ENCODE measurements at regions not wholly inside any gene's neighbourhood (a gene's known extent, or its start where the extent isn't known, plus 50 kb on each side); places are given as distances from the start of the nearest gene placed in this dataset.

DNA sequence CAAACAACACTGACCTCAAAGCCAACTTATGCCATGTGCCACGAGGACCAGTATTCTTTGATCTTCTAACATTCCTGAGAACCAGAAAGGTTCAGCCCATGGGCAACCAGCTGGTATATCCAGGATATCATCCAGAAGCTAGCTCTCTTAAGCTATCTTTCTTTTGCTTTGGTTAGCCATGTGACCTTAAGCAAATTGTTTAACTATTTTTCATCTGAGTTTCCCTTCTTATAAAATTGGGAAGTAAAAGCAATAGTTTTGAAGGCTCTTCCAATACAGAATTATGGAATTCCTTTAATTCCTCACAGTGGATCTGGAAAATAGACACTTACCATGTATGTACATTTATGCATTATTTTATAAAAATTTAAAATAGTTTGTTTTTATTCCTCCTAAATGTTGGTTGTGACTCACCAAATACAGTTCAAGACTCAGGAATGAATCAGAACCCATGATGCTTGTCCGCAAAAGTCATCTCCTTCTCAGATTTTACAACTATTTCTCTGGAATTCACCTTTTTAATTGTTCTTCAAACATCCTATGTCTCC lies 435.7 kb downstream of the ZEB2 start:
- Mint-ChIP-seq H3K9me3 (ENCODE audit: insufficient read depth) (peaks cover 4% of the 10 kb centered on the region), H3K4me3 (no peak overlapping the region), H3K4me1 (no peaks in the 10 kb centered on the region), H3K27ac (no peak overlapping the region), H3K27me3 (no peaks in the 10 kb centered on the region)
- ChIA-PET CTCF (no interaction called here), POLR2A (no interaction called here)
- H3K4me2 ChIP-seq (replicated peaks; ENCODE audit: low read depth, low read length, poor library complexity, severe bottlenecking), result no peak overlapping the region
- H3K4me1 ChIP-seq (ENCODE audit: control insufficient read depth in 2 of 2, insufficient read depth in 2 of 2, low read length in 2 of 2), result no peaks in the 10 kb centered on the region
- ATAC-seq (ENCODE audit: low read depth), result no peak
- no peak overlapping the region for H3K27ac ChIP-seq (ENCODE audit: low read length in 2 of 2)
- no peak for DNase-seq
- no peak overlapping the region for H2AFZ ChIP-seq (ENCODE audit: insufficient read depth, low read depth, low read length, poor library complexity, severe bottlenecking)
- H3K36me3 ChIP-seq (replicated peaks in 1 of 2; ENCODE audit: control extremely low read depth in 1 of 2, control insufficient read depth in 1 of 2, extremely low read depth in 1 of 2, insufficient read depth in 2 of 2, low read length in 1 of 2), result no peaks in the 10 kb centered on the region
- no peak overlapping the region for H3K4me3 ChIP-seq (ENCODE audit: control extremely low read depth in 1 of 5, extremely low read depth in 1 of 5, insufficient read depth in 1 of 5, low read depth in 2 of 5, low read length in 4 of 5)
- 93% methylated on average over 2 of the region's 2 CpGs for WGBS (ENCODE audit: insufficient coverage)
- no peak overlapping the region for H3K9ac ChIP-seq (ENCODE audit: low read length)
- no peak for TF ChIP-seq EZH2 (IDR thresholded peaks at IDR 0.05; ENCODE audit: borderline replicate concordance, insufficient read depth, low read depth, low read length, poor library complexity, severe bottlenecking)
- TF ChIP-seq, protein P1, sequence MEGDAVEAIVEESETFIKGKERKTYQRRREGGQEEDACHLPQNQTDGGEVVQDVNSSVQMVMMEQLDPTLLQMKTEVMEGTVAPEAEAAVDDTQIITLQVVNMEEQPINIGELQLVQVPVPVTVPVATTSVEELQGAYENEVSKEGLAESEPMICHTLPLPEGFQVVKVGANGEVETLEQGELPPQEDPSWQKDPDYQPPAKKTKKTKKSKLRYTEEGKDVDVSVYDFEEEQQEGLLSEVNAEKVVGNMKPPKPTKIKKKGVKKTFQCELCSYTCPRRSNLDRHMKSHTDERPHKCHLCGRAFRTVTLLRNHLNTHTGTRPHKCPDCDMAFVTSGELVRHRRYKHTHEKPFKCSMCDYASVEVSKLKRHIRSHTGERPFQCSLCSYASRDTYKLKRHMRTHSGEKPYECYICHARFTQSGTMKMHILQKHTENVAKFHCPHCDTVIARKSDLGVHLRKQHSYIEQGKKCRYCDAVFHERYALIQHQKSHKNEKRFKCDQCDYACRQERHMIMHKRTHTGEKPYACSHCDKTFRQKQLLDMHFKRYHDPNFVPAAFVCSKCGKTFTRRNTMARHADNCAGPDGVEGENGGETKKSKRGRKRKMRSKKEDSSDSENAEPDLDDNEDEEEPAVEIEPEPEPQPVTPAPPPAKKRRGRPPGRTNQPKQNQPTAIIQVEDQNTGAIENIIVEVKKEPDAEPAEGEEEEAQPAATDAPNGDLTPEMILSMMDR (IDR thresholded peaks at IDR 0.05), result no peak
- H3K9me3 ChIP-seq (ENCODE audit: control extremely low read depth in 1 of 3, control insufficient read depth in 2 of 3, insufficient read depth in 1 of 3, low read length in 2 of 3), result no peaks in the 10 kb centered on the region
- intact Hi-C loops (cut with micrococcal nuclease), result no loop called here
- no peaks in the 10 kb centered on the region for H3K27me3 ChIP-seq (replicated peaks in 1 of 4; ENCODE audit: control extremely low read depth in 1 of 4, control insufficient read depth in 3 of 4, insufficient read depth in 4 of 4, low read length in 3 of 4)
- no peaks in the 10 kb centered on the region for H4K20me1 ChIP-seq (ENCODE audit: control insufficient read depth, insufficient read depth, low read length, poor library complexity, severe bottlenecking)
- no peaks in the 10 kb centered on the region for H3K79me2 ChIP-seq (ENCODE audit: control insufficient read depth, insufficient read depth, low read length)

DNA sequence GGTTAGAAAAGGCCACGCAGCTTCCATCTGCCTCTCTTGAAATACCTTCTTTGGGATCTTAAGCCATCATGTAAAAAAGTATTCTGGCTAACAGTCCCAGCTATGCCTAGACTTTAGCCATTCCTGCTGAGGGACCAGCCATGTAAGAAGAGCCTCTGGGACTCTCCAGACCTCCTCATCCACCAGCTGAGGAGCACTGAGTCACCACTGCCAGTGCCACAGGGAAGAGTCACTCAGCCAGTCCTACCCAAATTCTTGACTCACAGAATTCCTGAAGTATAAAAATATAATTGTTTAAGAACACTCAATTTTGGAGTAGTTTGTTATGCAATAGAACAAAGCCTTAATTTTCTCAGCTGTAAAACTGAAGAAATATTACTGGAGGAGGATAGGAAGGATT lies 436.7 kb downstream of the ZEB2 start:
- ChIA-PET POLR2A (no interaction called here), CTCF (interaction anchor here (0.6 kb wide), 1 partner anchor 421 kb away, joined by 3 read pairs; no protein-coding TSS in a partner anchor)
- H3K4me2 ChIP-seq (replicated peaks; ENCODE audit: low read depth, low read length, poor library complexity, severe bottlenecking), result no peak overlapping the region
- Mint-ChIP-seq H3K4me3 (no peak overlapping the region), H3K27me3 (no peaks in the 10 kb centered on the region), H3K4me1 (no peaks in the 10 kb centered on the region), H3K9me3 (ENCODE audit: insufficient read depth) (no peaks in the 10 kb centered on the region), H3K27ac (no peak overlapping the region)
- no peak overlapping the region for H3K27ac ChIP-seq (ENCODE audit: low read length in 2 of 2)
- H3K9me3 ChIP-seq (ENCODE audit: control extremely low read depth in 1 of 3, control insufficient read depth in 2 of 3, insufficient read depth in 1 of 3, low read length in 2 of 3), result no peaks in the 10 kb centered on the region
- H2AFZ ChIP-seq (ENCODE audit: insufficient read depth, low read depth, low read length, poor library complexity, severe bottlenecking), result no peak overlapping the region
- intact Hi-C loops (cut with micrococcal nuclease), result no loop called here
- no peak overlapping the region for H3K4me3 ChIP-seq (ENCODE audit: control extremely low read depth in 1 of 5, extremely low read depth in 1 of 5, insufficient read depth in 1 of 5, low read depth in 2 of 5, low read length in 4 of 5)
- H3K36me3 ChIP-seq (replicated peaks in 1 of 2; ENCODE audit: control extremely low read depth in 1 of 2, control insufficient read depth in 1 of 2, extremely low read depth in 1 of 2, insufficient read depth in 2 of 2, low read length in 1 of 2), result no peaks in the 10 kb centered on the region
- H3K9ac ChIP-seq (ENCODE audit: low read length), result no peak overlapping the region
- DNase-seq (no peak), ATAC-seq (ENCODE audit: low read depth) (no peak)
- H3K4me1 ChIP-seq (ENCODE audit: control insufficient read depth in 2 of 2, insufficient read depth in 2 of 2, low read length in 2 of 2), result no peaks in the 10 kb centered on the region
- no peaks in the 10 kb centered on the region for H3K79me2 ChIP-seq (ENCODE audit: control insufficient read depth, insufficient read depth, low read length)
- H4K20me1 ChIP-seq (ENCODE audit: control insufficient read depth, insufficient read depth, low read length, poor library complexity, severe bottlenecking), result no peaks in the 10 kb centered on the region
- no peaks in the 10 kb centered on the region for H3K27me3 ChIP-seq (replicated peaks in 1 of 4; ENCODE audit: control extremely low read depth in 1 of 4, control insufficient read depth in 3 of 4, insufficient read depth in 4 of 4, low read length in 3 of 4)
- 100% methylated on average over 1 of the region's 1 CpG for WGBS (ENCODE audit: insufficient coverage)
- TF ChIP-seq EZH2 (IDR thresholded peaks at IDR 0.05; ENCODE audit: borderline replicate concordance, insufficient read depth, low read depth, low read length, poor library complexity, severe bottlenecking), result no peak
- TF ChIP-seq, protein P1 (IDR thresholded peaks at IDR 0.05), result no peak
